ENCODE measurements at regions not wholly inside any gene's neighbourhood (a gene's known extent, or its start where the extent isn't known, plus 50 kb on each side); places are given as distances from the start of the nearest gene placed in this dataset.

GRCh38 chr15:85986116-85986515, 93.6 kb upstream of the AGBL1 start:
- no peak for DNase-seq

DNA sequence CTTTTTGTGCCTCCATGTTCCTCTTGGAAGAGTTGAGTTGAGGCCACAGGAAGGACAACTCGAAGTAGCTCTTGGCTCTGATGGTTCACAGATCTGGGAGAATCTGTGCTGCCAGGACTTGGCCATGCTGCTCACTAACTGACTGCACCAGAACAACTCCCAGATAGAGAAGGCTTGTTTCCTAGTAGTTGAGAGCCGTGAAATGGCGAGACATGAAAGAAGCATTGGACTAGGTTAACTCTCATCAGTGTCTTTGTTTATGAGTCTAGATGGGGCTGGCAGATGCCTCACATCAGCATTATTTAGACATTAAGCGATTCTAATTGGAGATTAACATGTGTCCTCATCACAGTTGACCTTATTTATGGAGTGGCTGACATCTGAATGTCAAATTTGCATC, 92.9 kb upstream of the AGBL1 start:
- DNase-seq, result no peak

DNA sequence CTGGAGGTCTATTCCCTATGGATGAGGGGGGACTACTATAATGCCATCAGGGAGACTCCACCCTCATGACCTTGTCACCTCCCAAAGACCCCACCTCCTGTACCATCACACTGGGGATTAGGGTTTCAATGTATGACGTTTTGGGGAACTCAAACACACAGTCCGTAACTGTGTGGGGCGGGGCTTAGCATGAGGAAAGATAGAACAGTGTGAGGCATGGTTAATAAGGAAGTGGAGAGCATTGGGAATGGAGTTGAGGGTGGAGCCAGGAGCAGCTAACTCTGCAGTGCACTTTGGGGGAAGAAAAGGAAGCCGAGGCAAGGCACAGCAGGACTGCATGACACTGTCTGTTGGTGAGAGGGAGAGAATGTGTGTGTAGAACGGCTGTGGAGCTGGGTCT, 90.9 kb upstream of the AGBL1 start:
- no peak for DNase-seq

GRCh38 chr15:85992224-85992623, 87.4 kb upstream of the AGBL1 start:
- no peak for DNase-seq

GRCh38 chr15:85993116-85993515, 86.6 kb upstream of the AGBL1 start:
- no peak for DNase-seq

DNA sequence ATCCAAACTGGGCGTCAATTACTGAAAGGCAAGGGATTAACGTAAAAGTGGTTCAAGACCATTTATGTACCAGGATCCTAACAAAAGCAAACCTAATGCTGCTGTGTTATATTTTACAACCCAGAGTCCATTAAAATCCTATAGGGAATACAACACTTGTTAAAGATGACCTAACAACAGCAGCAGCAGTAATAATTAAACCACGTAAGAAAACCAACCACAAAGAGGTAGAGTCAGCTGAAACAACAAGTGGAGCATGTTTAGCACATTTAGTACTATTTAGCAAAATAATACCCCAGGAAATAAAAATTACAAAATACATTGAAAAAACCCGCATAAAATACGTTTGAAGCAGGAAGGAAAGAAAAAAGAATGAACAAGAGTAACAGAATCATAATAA, 82.1 kb upstream of the AGBL1 start:
- DNase-seq, result no peak

DNA sequence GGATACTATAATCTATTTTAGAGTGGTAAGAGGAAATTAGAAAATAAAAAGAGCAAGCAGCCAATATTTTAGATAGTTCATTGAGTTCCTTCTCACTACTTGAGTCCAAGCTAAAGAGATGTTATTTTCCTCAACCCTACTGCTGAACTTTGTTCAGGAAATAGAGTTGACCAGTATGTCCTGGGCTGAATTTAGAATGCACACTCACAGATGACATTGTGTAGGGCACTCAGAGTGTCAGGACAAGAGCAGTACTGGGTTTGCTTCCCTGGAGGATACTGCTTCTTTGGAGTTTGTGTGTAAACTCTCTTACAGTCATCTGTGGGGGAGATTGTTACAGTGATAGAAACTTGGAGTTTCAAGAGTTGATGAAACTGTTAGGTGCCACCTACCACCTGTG, 80.0 kb upstream of the AGBL1 start:
- DNase-seq, result no peak

DNA sequence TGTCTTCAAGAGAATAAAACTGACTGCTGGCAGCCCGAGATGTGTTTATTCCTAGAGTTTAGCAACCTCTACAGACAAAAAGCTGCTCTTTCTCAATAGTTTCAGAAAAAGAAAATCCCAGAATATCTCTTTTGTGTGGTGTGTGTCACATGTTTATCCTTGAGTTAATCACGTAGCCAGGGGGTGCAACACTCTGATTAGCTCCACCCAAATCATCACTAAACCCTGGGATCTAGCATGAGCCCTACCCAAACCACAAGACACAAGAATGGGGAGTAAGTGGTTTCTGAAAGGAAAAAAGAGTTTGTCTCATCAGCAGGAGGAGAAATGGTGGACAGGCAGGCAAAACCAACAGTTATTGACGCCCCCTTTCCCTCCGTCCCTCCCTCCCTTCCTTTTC, 78.5 kb upstream of the AGBL1 start:
- DNase-seq, result no peak

DNA sequence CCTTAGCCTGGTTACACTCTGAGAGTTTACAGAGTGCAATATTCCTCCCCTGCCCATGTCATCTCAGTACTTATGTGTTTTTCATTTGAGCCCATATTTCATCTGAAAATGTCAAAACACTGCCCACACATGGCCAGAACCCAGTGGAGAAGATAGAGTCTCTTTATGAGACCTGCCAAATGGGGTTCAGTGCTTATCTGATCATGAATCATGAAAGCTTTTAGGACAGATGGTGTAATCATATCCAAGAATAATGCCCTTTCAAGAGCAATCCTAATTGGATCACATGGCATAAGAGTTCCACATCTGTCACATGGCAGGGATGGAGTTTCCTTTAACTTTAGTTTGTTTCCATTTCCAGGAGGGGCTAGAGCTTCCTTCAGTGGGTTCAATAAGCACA, 77.2 kb upstream of the AGBL1 start:
- DNase-seq, result no peak

GRCh38 chr15:86004061-86004460, 75.6 kb upstream of the AGBL1 start:
- DNase-seq, result no peak

- DNase-seq, result no peak
Measured at GRCh38 chr15:86006546-86006945, 73.1 kb upstream of the AGBL1 start.

- no peak for DNase-seq
Measured at GRCh38 chr15:86009727-86010126, 69.9 kb upstream of the AGBL1 start.

DNA sequence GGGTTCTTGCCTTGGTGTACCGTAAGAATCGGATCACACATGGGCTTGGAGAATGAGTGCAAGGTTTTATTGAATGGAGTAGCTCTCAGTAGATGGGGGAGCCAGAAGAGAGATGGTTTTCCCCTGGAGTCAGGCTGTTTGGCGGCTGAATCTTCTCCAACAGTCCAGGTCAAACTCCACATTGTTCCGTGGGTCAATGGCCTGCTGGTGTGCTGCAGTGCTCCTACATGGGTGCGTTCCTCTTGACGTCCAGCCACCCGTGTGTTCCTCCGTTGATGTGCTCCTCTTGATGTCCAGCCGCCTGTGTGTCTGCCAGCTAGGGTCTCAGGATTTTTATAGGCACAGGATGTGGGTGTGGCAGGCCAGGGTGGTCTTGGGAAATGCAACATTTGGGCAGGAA, 69.3 kb upstream of the AGBL1 start:
- DNase-seq, result no peak

DNA sequence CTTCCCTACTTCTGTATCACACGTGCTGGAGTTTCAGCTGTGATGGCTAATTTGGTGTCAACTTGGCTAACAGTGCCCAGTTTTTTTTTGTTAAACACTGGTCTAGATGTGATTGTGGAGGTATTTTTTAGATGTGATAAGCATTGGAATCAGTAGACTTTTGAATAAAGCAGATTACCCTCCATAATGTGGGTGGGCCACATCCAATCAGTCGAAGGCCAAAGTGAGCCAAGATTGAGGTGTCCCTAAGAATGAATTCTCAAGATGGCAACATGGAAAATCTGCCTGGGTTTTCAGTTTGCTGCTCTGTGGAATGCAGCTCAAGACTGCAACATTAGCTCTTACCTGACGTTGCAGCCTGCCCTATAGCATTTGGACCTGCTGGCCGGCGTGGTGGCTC, 68.8 kb upstream of the AGBL1 start:
- no peak for DNase-seq

- DNase-seq, result no peak
Measured at GRCh38 chr15:86014016-86014415, 65.7 kb upstream of the AGBL1 start.

GRCh38 chr15:86016750-86017149, 62.9 kb upstream of the AGBL1 start:
- no peak for DNase-seq

GRCh38 chr15:86018679-86019078, 61.0 kb upstream of the AGBL1 start:
- DNase-seq, result no peak

- DNase-seq, result no peak
Measured at GRCh38 chr15:86021281-86022264, 58.1 kb upstream of the AGBL1 start.

DNA sequence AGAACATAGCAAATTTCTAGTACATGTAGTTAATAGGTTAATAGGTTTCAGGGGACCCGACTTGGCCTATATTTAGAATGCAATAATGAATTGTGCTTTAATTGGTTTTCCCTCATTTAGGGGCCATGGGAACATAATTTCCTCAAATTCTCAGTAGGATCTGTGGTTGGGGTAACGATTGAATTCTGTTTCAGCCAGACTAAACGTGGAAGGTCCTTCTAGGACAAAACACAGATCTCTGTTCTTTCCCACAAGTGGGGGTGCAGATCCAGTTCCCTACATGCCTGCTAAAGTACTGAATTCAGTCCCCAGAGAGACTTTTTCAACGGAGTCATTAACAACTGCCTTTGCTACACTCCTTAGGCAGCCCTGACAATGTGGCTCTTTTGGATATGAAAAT, 50.7 kb upstream of the AGBL1 start:
- DNase-seq, result no peak
